ENCODE measurements at regions not wholly inside any gene's neighbourhood (a gene's known extent, or its start where the extent isn't known, plus 50 kb on each side); places are given as distances from the start of the nearest gene placed in this dataset.

DNA sequence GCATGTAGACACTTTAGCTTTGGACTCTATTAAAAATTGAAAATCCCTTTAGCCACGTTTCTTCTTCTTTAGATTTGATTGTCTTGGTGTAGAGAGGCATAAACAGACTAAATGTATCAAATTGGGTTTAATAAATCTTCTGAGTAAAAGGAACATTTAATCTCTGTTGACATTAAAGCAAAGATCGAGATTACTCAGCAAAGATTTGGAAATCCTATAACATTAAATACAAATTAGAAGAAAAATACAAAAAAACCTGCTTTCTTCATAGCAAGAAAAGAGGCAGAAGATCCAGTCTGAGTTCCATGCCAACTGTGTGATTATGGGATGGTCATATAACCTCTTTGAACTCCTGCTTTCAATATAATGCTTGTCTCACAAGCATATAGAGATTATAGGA, 172.3 kb downstream of the GJA1 start:
- no peak for TF ChIP-seq POLR2A (IDR thresholded peaks at IDR 0.05)
- TF ChIP-seq CTCF (IDR thresholded peaks at IDR 0.05), result no peak
- no peak for TF ChIP-seq EP300 (IDR thresholded peaks at IDR 0.05; ENCODE audit: low read depth)

Data from transverse colon (tissue), 3 donors.